ENCODE measurements at regions not wholly inside any gene's neighbourhood (a gene's known extent, or its start where the extent isn't known, plus 50 kb on each side); places are given as distances from the start of the nearest gene placed in this dataset.

GRCh38 chrX:149992918-149993317, 54.6 kb upstream of the EOLA2 start:
- Mint-ChIP-seq H3K27ac (no peak overlapping the region), H3K4me3 (no peak overlapping the region), H3K27me3 (ENCODE audit: low read depth in 3 of 3) (peaks cover 0 to 2% (median 0%) of the 10 kb centered on the region in 3 donors), H3K4me1 (peaks cover 4 to 7% of the 10 kb centered on the region in 2 donors), H3K36me3 (peaks cover 0 to 7% (median 4%) of the 10 kb centered on the region in 3 donors), H3K9me3 (no peaks in the 10 kb centered on the region)
- DNase-seq = no peak

GRCh38 chrX:149993989-149994388, 55.7 kb upstream of the EOLA2 start:
- H3K27me3 Mint-ChIP-seq (ENCODE audit: low read depth in 3 of 3) = peaks cover 0 to 2% (median 0%) of the 10 kb centered on the region in 3 donors
- H3K36me3 Mint-ChIP-seq = peaks cover 0 to 7% (median 0%) of the 10 kb centered on the region in 3 donors
- no peaks in the 10 kb centered on the region for H3K9me3 Mint-ChIP-seq
- H3K4me3 Mint-ChIP-seq = no peak overlapping the region
- H3K27ac Mint-ChIP-seq = no peak overlapping the region
- DNase-seq = no peak
- H3K4me1 Mint-ChIP-seq = peaks cover 4 to 7% of the 10 kb centered on the region in 2 donors

- no peak overlapping the region for H3K4me3 Mint-ChIP-seq
Measured at GRCh38 chrX:149996515-149996914, 58.2 kb upstream of the EOLA2 start.

GRCh38 chrX:150005027-150005426, 66.7 kb upstream of the EOLA2 start:
- H3K36me3 Mint-ChIP-seq = peaks cover 0 to 5% (median 0%) of the 10 kb centered on the region in 3 donors
- DNase-seq = no peak

More at GRCh38 chrX:149996515-149996914, 58.2 kb upstream of the EOLA2 start:
- Mint-ChIP-seq H3K9me3 (no peaks in the 10 kb centered on the region), H3K36me3 (peaks cover 0 to 7% (median 0%) of the 10 kb centered on the region in 3 donors), H3K27ac (no peak overlapping the region), H3K27me3 (ENCODE audit: low read depth in 3 of 3) (peaks cover 0 to 2% (median 0%) of the 10 kb centered on the region in 3 donors), H3K4me1 (no peaks in the 10 kb centered on the region)
- no peak for DNase-seq

GRCh38 chrX:150007356-150007755, 69.1 kb upstream of the EOLA2 start:
- Mint-ChIP-seq H3K4me3 (no peak overlapping the region), H3K4me1 (no peaks in the 10 kb centered on the region), H3K27me3 (ENCODE audit: low read depth in 3 of 3) (no peaks in the 10 kb centered on the region), H3K36me3 (peaks cover 0 to 5% (median 0%) of the 10 kb centered on the region in 3 donors), H3K9me3 (no peaks in the 10 kb centered on the region), H3K27ac (no peak overlapping the region)
- DNase-seq = no peak

More at GRCh38 chrX:150005027-150005426, 66.7 kb upstream of the EOLA2 start:
- Mint-ChIP-seq H3K4me1 (no peaks in the 10 kb centered on the region), H3K27ac (no peak overlapping the region), H3K27me3 (ENCODE audit: low read depth in 3 of 3) (no peaks in the 10 kb centered on the region), H3K9me3 (no peaks in the 10 kb centered on the region), H3K4me3 (no peak overlapping the region)

- Mint-ChIP-seq H3K4me3 (no peak overlapping the region), H3K27ac (no peak overlapping the region), H3K4me1 (no peaks in the 10 kb centered on the region), H3K9me3 (no peaks in the 10 kb centered on the region), H3K36me3 (peaks cover 0 to 5% (median 0%) of the 10 kb centered on the region in 3 donors), H3K27me3 (ENCODE audit: low read depth in 3 of 3) (no peaks in the 10 kb centered on the region)
- no peak for DNase-seq
Measured at GRCh38 chrX:150012647-150013381, 74.5 kb upstream of the EOLA2 start.

- Mint-ChIP-seq H3K27ac (no peak overlapping the region), H3K27me3 (ENCODE audit: low read depth in 3 of 3) (no peaks in the 10 kb centered on the region), H3K9me3 (no peaks in the 10 kb centered on the region), H3K4me3 (no peak overlapping the region), H3K36me3 (peaks cover 0 to 9% (median 0%) of the 10 kb centered on the region in 3 donors), H3K4me1 (no peaks in the 10 kb centered on the region)
- no peak for DNase-seq
Measured at GRCh38 chrX:150014525-150014924, 76.2 kb upstream of the EOLA2 start.

GRCh38 chrX:150017868-150018267, 79.6 kb upstream of the EOLA2 start:
- DNase-seq = no peak
- no peaks in the 10 kb centered on the region for H3K4me1 Mint-ChIP-seq
- peaks cover 0 to 12% (median 3%) of the 10 kb centered on the region in 3 donors for H3K36me3 Mint-ChIP-seq
- peaks cover 0 to 5% (median 1%) of the 10 kb centered on the region in 3 donors for H3K27me3 Mint-ChIP-seq (ENCODE audit: low read depth in 3 of 3)
- H3K27ac Mint-ChIP-seq = no peak overlapping the region
- peaks cover 0 to 1% (median 0%) of the 10 kb centered on the region in 6 donors for H3K9me3 Mint-ChIP-seq
- H3K4me3 Mint-ChIP-seq = no peak overlapping the region

- Mint-ChIP-seq H3K9me3 (peaks cover 0 to 1% (median 0%) of the 10 kb centered on the region in 6 donors), H3K27ac (no peak overlapping the region), H3K4me3 (no peak overlapping the region), H3K27me3 (ENCODE audit: low read depth in 3 of 3) (peaks cover 0 to 5% (median 1%) of the 10 kb centered on the region in 3 donors), H3K36me3 (peaks cover 0 to 12% (median 3%) of the 10 kb centered on the region in 3 donors), H3K4me1 (no peaks in the 10 kb centered on the region)
- no peak for DNase-seq
Measured at GRCh38 chrX:150018931-150019361, 80.7 kb upstream of the EOLA2 start.

GRCh38 chrX:150028692-150029091, 90.4 kb upstream of the EOLA2 start:
- Mint-ChIP-seq H3K36me3 (peaks cover 0 to 9% (median 0%) of the 10 kb centered on the region in 3 donors), H3K4me1 (peaks cover 9 to 10% of the 10 kb centered on the region in 2 donors), H3K27me3 (ENCODE audit: low read depth in 3 of 3) (peaks cover 0 to 2% (median 0%) of the 10 kb centered on the region in 3 donors), H3K27ac (peak overlapping the region in 1 of 6 donors; percentile 42), H3K9me3 (peaks cover 0 to 7% (median 0%) of the 10 kb centered on the region in 6 donors), H3K4me3 (peak overlapping the region in 4 of 5 donors; percentile 8 to 49 (median 22))
- peak; percentile 2 to 14 (median 5) for DNase-seq

GRCh38 chrX:150032742-150033141, 94.5 kb upstream of the EOLA2 start:
- DNase-seq = no peak
- Mint-ChIP-seq H3K4me1 (peaks cover 9 to 10% of the 10 kb centered on the region in 2 donors), H3K4me3 (no peak overlapping the region), H3K36me3 (peaks cover 0 to 5% (median 0%) of the 10 kb centered on the region in 3 donors), H3K27ac (no peak overlapping the region), H3K9me3 (peaks cover 0 to 14% (median 6%) of the 10 kb centered on the region in 6 donors), H3K27me3 (ENCODE audit: low read depth in 3 of 3) (peaks cover 0 to 2% (median 0%) of the 10 kb centered on the region in 3 donors)

- Mint-ChIP-seq H3K27me3 (ENCODE audit: low read depth in 3 of 3) (peaks cover 0 to 4% (median 2%) of the 10 kb centered on the region in 3 donors), H3K4me1 (no peaks in the 10 kb centered on the region), H3K9me3 (peaks cover 0 to 14% (median 3%) of the 10 kb centered on the region in 6 donors), H3K36me3 (no peaks in the 10 kb centered on the region), H3K4me3 (no peak overlapping the region), H3K27ac (no peak overlapping the region)
- no peak for DNase-seq
Measured at GRCh38 chrX:150034788-150035187, 96.5 kb upstream of the EOLA2 start.

GRCh38 chrX:150035531-150035930, 97.2 kb upstream of the EOLA2 start:
- Mint-ChIP-seq H3K27ac (no peak overlapping the region), H3K4me3 (no peak overlapping the region), H3K27me3 (ENCODE audit: low read depth in 3 of 3) (peaks cover 0 to 4% (median 2%) of the 10 kb centered on the region in 3 donors), H3K9me3 (peaks cover 0 to 14% (median 4%) of the 10 kb centered on the region in 6 donors), H3K4me1 (no peaks in the 10 kb centered on the region), H3K36me3 (no peaks in the 10 kb centered on the region)
- DNase-seq = no peak

GRCh38 chrX:150036181-150036580, 97.9 kb upstream of the EOLA2 start:
- Mint-ChIP-seq H3K4me1 (no peaks in the 10 kb centered on the region), H3K9me3 (peaks cover 0 to 14% (median 4%) of the 10 kb centered on the region in 6 donors), H3K4me3 (no peak overlapping the region), H3K27ac (no peak overlapping the region), H3K36me3 (no peaks in the 10 kb centered on the region), H3K27me3 (ENCODE audit: low read depth in 3 of 3) (peaks cover 0 to 4% (median 2%) of the 10 kb centered on the region in 3 donors)
- DNase-seq = no peak

Data from immature natural killer cell (primary cell).